ENCODE measurements at regions not wholly inside any gene's neighbourhood (a gene's known extent, or its start where the extent isn't known, plus 50 kb on each side); places are given as distances from the start of the nearest gene placed in this dataset.

DNA sequence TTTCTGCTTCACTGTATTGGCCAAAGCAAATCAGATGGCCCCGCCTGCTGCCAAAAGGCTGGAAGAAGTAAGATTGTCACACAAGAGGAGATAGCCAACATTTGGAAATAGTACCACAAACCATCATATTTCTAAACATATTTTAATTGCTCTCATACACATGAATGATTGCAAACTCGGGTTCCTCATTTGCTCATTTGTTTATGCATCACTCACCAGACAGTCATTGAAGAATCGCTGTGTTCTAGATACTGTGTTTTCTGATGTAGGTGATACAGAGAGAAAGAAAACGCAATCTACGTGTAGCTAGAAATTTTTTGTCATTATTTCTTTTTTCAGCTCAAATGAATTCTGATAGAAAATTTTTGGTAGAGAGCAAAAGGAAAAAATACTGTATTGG is 1103.4 kb downstream of the TSN start:
- H3K27me3 ChIP-seq = no peaks in the 10 kb centered on the region
- H3K4me1 ChIP-seq = no peaks in the 10 kb centered on the region
- no peak overlapping the region for H3K27ac ChIP-seq
- intact Hi-C loops (cut with DNase I) = no loop called here
- no peak overlapping the region for H3K4me3 ChIP-seq
- H3K9me3 ChIP-seq = no peaks in the 10 kb centered on the region
- H3K36me3 ChIP-seq = no peaks in the 10 kb centered on the region
- 76 to 83% methylated on average over 5 of the region's 5 CpGs for WGBS, 2 donors
- TF ChIP-seq, protein P1, sequence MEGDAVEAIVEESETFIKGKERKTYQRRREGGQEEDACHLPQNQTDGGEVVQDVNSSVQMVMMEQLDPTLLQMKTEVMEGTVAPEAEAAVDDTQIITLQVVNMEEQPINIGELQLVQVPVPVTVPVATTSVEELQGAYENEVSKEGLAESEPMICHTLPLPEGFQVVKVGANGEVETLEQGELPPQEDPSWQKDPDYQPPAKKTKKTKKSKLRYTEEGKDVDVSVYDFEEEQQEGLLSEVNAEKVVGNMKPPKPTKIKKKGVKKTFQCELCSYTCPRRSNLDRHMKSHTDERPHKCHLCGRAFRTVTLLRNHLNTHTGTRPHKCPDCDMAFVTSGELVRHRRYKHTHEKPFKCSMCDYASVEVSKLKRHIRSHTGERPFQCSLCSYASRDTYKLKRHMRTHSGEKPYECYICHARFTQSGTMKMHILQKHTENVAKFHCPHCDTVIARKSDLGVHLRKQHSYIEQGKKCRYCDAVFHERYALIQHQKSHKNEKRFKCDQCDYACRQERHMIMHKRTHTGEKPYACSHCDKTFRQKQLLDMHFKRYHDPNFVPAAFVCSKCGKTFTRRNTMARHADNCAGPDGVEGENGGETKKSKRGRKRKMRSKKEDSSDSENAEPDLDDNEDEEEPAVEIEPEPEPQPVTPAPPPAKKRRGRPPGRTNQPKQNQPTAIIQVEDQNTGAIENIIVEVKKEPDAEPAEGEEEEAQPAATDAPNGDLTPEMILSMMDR (IDR thresholded peaks at IDR 0.05) = no peak
- no peak for TF ChIP-seq POLR2A (IDR thresholded peaks at IDR 0.05)
- no peak for DNase-seq

DNA sequence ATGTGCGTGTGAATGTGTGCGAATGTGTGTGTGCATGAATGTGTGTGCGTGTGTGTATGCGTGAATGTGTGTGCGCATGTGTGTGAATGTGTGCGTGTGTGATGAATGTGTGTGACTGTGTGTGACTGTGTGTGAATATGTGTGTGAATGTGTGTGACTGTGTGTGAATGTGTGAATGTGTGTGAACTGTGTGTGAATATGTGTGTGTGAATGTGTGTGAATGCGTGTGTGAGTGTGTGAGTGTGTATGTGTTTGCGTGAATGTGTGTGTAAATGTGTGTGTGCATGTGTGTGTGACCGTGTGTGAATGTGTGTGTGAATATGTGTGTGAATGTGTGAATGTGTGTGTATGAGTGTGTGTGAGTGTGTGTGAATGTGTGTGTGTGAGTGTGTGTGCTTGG is 1103.8 kb downstream of the TSN start:
- no peak for DNase-seq
- H3K4me1 ChIP-seq = no peaks in the 10 kb centered on the region
- 78 to 80% methylated on average over 9 of the region's 9 CpGs for WGBS, 2 donors
- H3K27ac ChIP-seq = no peak overlapping the region
- no peak overlapping the region for H3K4me3 ChIP-seq
- no peaks in the 10 kb centered on the region for H3K27me3 ChIP-seq
- TF ChIP-seq, protein P1 (IDR thresholded peaks at IDR 0.05) = no peak
- no peak for TF ChIP-seq POLR2A (IDR thresholded peaks at IDR 0.05)
- no peaks in the 10 kb centered on the region for H3K9me3 ChIP-seq
- intact Hi-C loops (cut with DNase I) = no loop called here
- H3K36me3 ChIP-seq = no peaks in the 10 kb centered on the region

DNA sequence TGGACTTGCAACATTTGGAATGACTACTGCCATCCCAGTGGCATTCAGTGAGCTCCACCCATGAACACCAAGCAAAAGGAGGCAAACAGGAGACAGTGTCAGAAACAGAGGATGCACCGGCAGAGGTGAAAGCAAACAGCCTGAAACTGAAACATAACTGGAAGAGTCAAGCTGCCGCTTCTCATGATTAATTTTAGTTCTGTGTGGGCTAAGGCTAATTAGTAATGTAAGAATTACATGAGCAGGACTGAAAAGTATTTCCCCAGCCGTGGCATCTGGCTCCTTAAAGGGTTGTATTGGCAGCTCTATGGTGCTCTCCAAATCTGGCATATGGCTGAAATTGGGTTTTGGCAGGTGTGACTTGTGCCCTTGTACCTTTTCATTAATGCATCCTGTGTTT is 1108.1 kb downstream of the TSN start:
- H3K27ac ChIP-seq = no peak overlapping the region
- no peaks in the 10 kb centered on the region for H3K9me3 ChIP-seq
- WGBS, 2 donors = 52 to 58% methylated on average over 3 of the region's 3 CpGs
- intact Hi-C loops (cut with DNase I) = no loop called here
- no peak overlapping the region for H3K4me3 ChIP-seq
- no peaks in the 10 kb centered on the region for H3K27me3 ChIP-seq
- TF ChIP-seq, protein P1 (IDR thresholded peaks at IDR 0.05) = no peak
- no peak for TF ChIP-seq POLR2A (IDR thresholded peaks at IDR 0.05)
- H3K4me1 ChIP-seq = no peaks in the 10 kb centered on the region
- no peak for DNase-seq
- no peaks in the 10 kb centered on the region for H3K36me3 ChIP-seq

DNA sequence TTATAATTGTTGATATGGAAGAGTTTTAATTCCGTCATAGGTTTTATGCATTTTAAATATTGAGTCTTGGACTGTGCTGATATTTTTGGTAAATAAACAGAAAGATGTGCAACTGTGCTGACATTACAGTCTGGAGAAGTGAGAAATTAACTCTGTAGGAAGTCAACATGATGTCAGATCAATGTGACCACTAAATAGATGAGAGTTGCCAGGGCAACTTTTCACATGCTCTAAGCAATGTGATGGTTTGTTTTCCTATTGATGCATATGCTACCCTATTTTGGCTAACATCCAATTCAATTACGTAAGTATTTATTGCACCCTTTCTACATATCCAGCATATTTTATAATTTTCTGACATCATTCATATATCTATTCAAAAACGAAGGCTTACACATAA is 1109.3 kb downstream of the TSN start:
- DNase-seq = no peak
- intact Hi-C loops (cut with DNase I) = no loop called here
- Histone ChIP-seq H3K36me3 (no peaks in the 10 kb centered on the region), H3K27ac (no peak overlapping the region), H3K4me1 (no peaks in the 10 kb centered on the region), H3K4me3 (no peak overlapping the region), H3K9me3 (no peaks in the 10 kb centered on the region), H3K27me3 (no peaks in the 10 kb centered on the region)
- no peak for TF ChIP-seq POLR2A (IDR thresholded peaks at IDR 0.05)
- TF ChIP-seq, protein P1 (IDR thresholded peaks at IDR 0.05) = no peak
- WGBS, 2 donors = 68 to 83% methylated on average over 3 of the region's 3 CpGs

DNA sequence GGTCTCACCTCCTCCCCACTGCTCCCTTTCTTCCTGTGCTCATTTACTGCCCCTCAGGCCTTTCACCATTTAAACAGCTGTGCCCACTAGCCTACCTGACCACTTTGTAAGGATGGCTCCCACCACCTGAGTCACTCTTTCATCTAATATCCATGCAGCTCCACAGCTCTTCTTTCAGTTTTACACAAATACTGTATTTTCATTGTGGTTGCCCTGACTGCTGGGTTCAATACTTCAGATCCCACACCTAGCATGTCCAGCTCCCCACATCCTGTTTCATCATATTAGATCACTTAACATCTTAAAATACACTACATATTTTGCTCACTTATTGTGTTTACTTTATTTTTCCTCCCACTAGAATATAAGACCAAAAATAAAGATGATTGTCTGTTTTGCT is 1110.6 kb downstream of the TSN start:
- TF ChIP-seq, protein P1 (IDR thresholded peaks at IDR 0.05) = no peak
- TF ChIP-seq POLR2A (IDR thresholded peaks at IDR 0.05) = no peak
- Histone ChIP-seq H3K9me3 (no peaks in the 10 kb centered on the region), H3K27ac (no peak overlapping the region), H3K4me3 (no peak overlapping the region), H3K36me3 (no peaks in the 10 kb centered on the region), H3K4me1 (no peaks in the 10 kb centered on the region), H3K27me3 (no peaks in the 10 kb centered on the region)
- DNase-seq = no peak
- intact Hi-C loops (cut with DNase I) = no loop called here

Measured in esophagus squamous epithelium (tissue), 5 donors.